H9 (cell line): ENCODE measurements at regions not wholly inside any gene's neighbourhood (a gene's known extent, or its start where the extent isn't known, plus 50 kb on each side); places are given as distances from the start of the nearest gene placed in this dataset.

Experiments
- DNase-seq: peaks from one replicate; pipeline ENCODE4 v3.0.0-alpha.2; 2017
- H2AFZ ChIP-seq: one replicate; pipeline ENCODE4 v1.6.1; 2013; ENCODE audit warnings: mild to moderate bottlenecking, low read length, control low read depth, moderate library complexity
- H2AK5ac ChIP-seq: 2 replicates; pipeline ENCODE4 v1.6.1; 2013; ENCODE audit warnings: low read length, control low read depth, mixed read lengths; ENCODE audit not compliant: insufficient read length
- H2BK120ac ChIP-seq: one replicate; pipeline ENCODE4 v1.6.1; 2013; ENCODE audit warnings: low read depth, mild to moderate bottlenecking, low read length, control low read depth, inconsistent platforms; ENCODE audit not compliant: poor library complexity, severe bottlenecking
- H2BK12ac ChIP-seq: 2 replicates; pipeline ENCODE4 v1.6.1; 2013; ENCODE audit warnings: low read length, control low read depth, mixed read lengths, low read depth; ENCODE audit not compliant: insufficient read length
- H2BK15ac ChIP-seq: 2 replicates; pipeline ENCODE4 v1.6.1; 2013; ENCODE audit warnings: low read depth, low read length, control low read depth
- H2BK20ac ChIP-seq: one replicate; pipeline ENCODE4 v1.6.1; 2013; ENCODE audit warnings: low read depth, mild to moderate bottlenecking, low read length, control low read depth, inconsistent platforms; ENCODE audit not compliant: poor library complexity, severe bottlenecking
- H2BK5ac ChIP-seq: 2 replicates; pipeline ENCODE4 v1.6.1; 2013; ENCODE audit warnings: low read length, control low read depth, mixed read lengths; ENCODE audit not compliant: insufficient read length
- H3K14ac ChIP-seq: 2 replicates; pipeline ENCODE4 v1.6.1; 2013; ENCODE audit warnings: low read length, control low read depth; ENCODE audit not compliant: insufficient read depth
- H3K18ac ChIP-seq: 2 replicates; pipeline ENCODE4 v1.6.1; 2013; ENCODE audit warnings: low read depth, mild to moderate bottlenecking, mixed read lengths, low read length, control low read depth; ENCODE audit not compliant: insufficient read length
- H3K23ac ChIP-seq: 2 replicates; pipeline ENCODE4 v1.6.1; 2013; ENCODE audit warnings: low read length, control low read depth, mixed read lengths, low read depth; ENCODE audit not compliant: insufficient read length
- H3K23me2 ChIP-seq: 2 replicates; pipeline ENCODE4 v1.6.1; 2013; ENCODE audit warnings: low read depth, mild to moderate bottlenecking, mixed read lengths, low read length, control low read depth; ENCODE audit not compliant: insufficient read length, poor library complexity, severe bottlenecking
- H3K27ac ChIP-seq: 2 replicates; pipeline ENCODE4 v1.5.1; 2013; ENCODE audit warnings: low read length, control low read depth, mixed read lengths, low read depth; ENCODE audit not compliant: insufficient read length
- H3K27me3 ChIP-seq: 2 replicates; pipeline ENCODE4 v1.6.1; 2013; ENCODE audit warnings: low read length, control low read depth, inconsistent platforms; ENCODE audit not compliant: insufficient read depth
- H3K4ac ChIP-seq: 2 replicates; pipeline ENCODE4 v1.6.1; 2013; ENCODE audit warnings: low read depth, mild to moderate bottlenecking, control low read depth, inconsistent platforms, low read length, moderate library complexity
- H3K4me1 ChIP-seq: 2 replicates; pipeline ENCODE4 v1.6.1; 2013; ENCODE audit warnings: low read length, control low read depth, inconsistent platforms; ENCODE audit not compliant: insufficient read depth
- H3K4me2 ChIP-seq: 2 replicates; pipeline ENCODE4 v1.6.1; 2013; ENCODE audit warnings: low read length, control low read depth, mixed read lengths; ENCODE audit not compliant: insufficient read length, insufficient read depth
- H3K56ac ChIP-seq: 2 replicates; pipeline ENCODE4 v1.6.1; 2013; ENCODE audit warnings: low read depth, mild to moderate bottlenecking, mixed read lengths, low read length, control low read depth; ENCODE audit not compliant: insufficient read length
- H3K79me1 ChIP-seq: 2 replicates; pipeline ENCODE4 v1.6.1; 2013; ENCODE audit warnings: low read depth, mild to moderate bottlenecking, moderate library complexity, low read length, control low read depth, inconsistent platforms; ENCODE audit not compliant: insufficient read depth, poor library complexity, severe bottlenecking
- H3K79me2 ChIP-seq: 2 replicates; pipeline ENCODE4 v1.6.1; 2013; ENCODE audit warnings: low read length, control low read depth, inconsistent platforms; ENCODE audit not compliant: insufficient read depth
- H3K9ac ChIP-seq: 2 replicates; pipeline ENCODE4 v1.6.1; 2013; ENCODE audit warnings: low read length, control low read depth, mixed read lengths; ENCODE audit not compliant: insufficient read length; ENCODE audit errors: extremely low read depth
- H3K9me3 ChIP-seq: one replicate; pipeline ENCODE4 v1.6.1; 2013; ENCODE audit warnings: low read depth, low read length, inconsistent platforms; ENCODE audit not compliant: control insufficient read depth
- H3T11ph ChIP-seq: one replicate; pipeline ENCODE4 v1.6.1; 2013; ENCODE audit warnings: mild to moderate bottlenecking, low read length, control low read depth, inconsistent platforms
- H4K20me1 ChIP-seq: one replicate; pipeline ENCODE4 v1.6.1; 2013; ENCODE audit not compliant: control insufficient read depth, insufficient read length, insufficient read depth
- H4K5ac ChIP-seq: 2 replicates; pipeline ENCODE4 v1.6.1; 2013; ENCODE audit warnings: low read depth, mild to moderate bottlenecking, mixed read lengths, low read length, control low read depth; ENCODE audit not compliant: insufficient read length
- H4K8ac ChIP-seq: replicated peaks from 2 replicates; pipeline ENCODE4 v1.6.1; 2013; ENCODE audit warnings: low read length, control low read depth, mixed read lengths, low read depth; ENCODE audit not compliant: insufficient read length
- H4K91ac ChIP-seq: 2 replicates; pipeline ENCODE4 v1.6.1; 2013; ENCODE audit warnings: low read depth, mild to moderate bottlenecking, moderate library complexity, mixed read lengths, low read length, control low read depth; ENCODE audit not compliant: insufficient read length
- H3K27ac Mint-ChIP-seq, 3 experiments: 2 replicates in 2 of 3; 3 replicates in 1 of 3; pipeline ENCODE4 v1.8.0; 2020 to 2021; ENCODE audit warnings: mixed read lengths in 3 of 3, mild to moderate bottlenecking in 1 of 3, moderate library complexity in 1 of 3
- H3K27me3 Mint-ChIP-seq: 2 replicates; pipeline ENCODE4 v1.8.0; 2021; ENCODE audit warnings: low read depth, mild to moderate bottlenecking, moderate library complexity, mixed read lengths
- H3K36me3 Mint-ChIP-seq, 3 experiments: 2 replicates in 2 of 3; 3 replicates in 1 of 3; pipeline ENCODE4 v1.8.0; 2020 to 2021; ENCODE audit warnings: low read depth in 3 of 3, mixed read lengths in 3 of 3; ENCODE audit not compliant: insufficient read depth in 1 of 3
- H3K4me1 Mint-ChIP-seq, 2 experiments: 2 replicates each; pipeline ENCODE4 v1.8.0; 2020; ENCODE audit warnings: mixed read lengths in 2 of 2
- H3K4me3 Mint-ChIP-seq, 2 experiments: 2 replicates in 1 of 2; 3 replicates in 1 of 2; pipeline ENCODE4 v1.8.0; 2020 to 2021; ENCODE audit warnings: mild to moderate bottlenecking in 2 of 2, mixed read lengths in 2 of 2, moderate library complexity in 1 of 2
- H3K9me3 Mint-ChIP-seq, 2 experiments: 2 replicates in 1 of 2; 3 replicates in 1 of 2; pipeline ENCODE4 v1.8.0; 2020; ENCODE audit warnings: mild to moderate bottlenecking in 2 of 2, mixed read lengths in 2 of 2, moderate library complexity in 1 of 2
- WGBS: extraction: QIAGEN DNeasy Blood & Tissue Kit; methylation state at CpG from one replicate; pipeline ENCODE4 v1.1.7; 2013; ENCODE audit warnings: missing lambda C conversion rate, low lambda C conversion rate, mixed read lengths; ENCODE audit not compliant: insufficient read length; ENCODE audit errors: extremely low coverage; 5-methylcytosine and 5-hydroxymethylcytosine counted together
- TF ChIP-seq, protein P1 (sequence below): fragments of 200-600 bp; sonication (generic); conservative IDR thresholded peaks from 3 replicates; pipeline ENCODE4 v1.8.0; 2021; ENCODE audit warnings: antibody characterized with exemption, mild to moderate bottlenecking

- Histone ChIP-seq H2BK15ac (no peak overlapping the region), H3K14ac (no peak overlapping the region), H3K23ac (no peak overlapping the region), H3K4ac (no peak overlapping the region), H3K79me1 (no peaks in the 10 kb centered on the region), H4K20me1 (no peaks in the 10 kb centered on the region), H2BK120ac (no peak overlapping the region), H2AFZ (peak overlapping the region; percentile 68), H3K9me3 (no peaks in the 10 kb centered on the region), H3K4me1 (no peaks in the 10 kb centered on the region; the same call in 1 of the 2 replicates), H2BK12ac (no peak overlapping the region), H3K9ac (peak overlapping the region; percentile 18), H3K27me3 (no peaks in the 10 kb centered on the region), H4K8ac (no peak overlapping the region), H2BK20ac (no peak overlapping the region), H4K5ac (no peak overlapping the region), H3K18ac (no peak overlapping the region), H3K23me2 (no peaks in the 10 kb centered on the region), H2AK5ac (no peak overlapping the region), H3K4me2 (no peak overlapping the region), H3K56ac (no peak overlapping the region), H4K91ac (no peak overlapping the region), H3T11ph (no peak overlapping the region), H3K79me2 (no peaks in the 10 kb centered on the region), H3K27ac (no peak overlapping the region), H2BK5ac (no peak overlapping the region)
- Mint-ChIP-seq H3K4me1 (peaks cover 7 to 8% of the 10 kb centered on the region in 2 experiments), H3K27me3 (no peaks in the 10 kb centered on the region; the same call in 1 of the 2 replicates), H3K36me3 (no peaks in the 10 kb centered on the region), H3K4me3 (no peak overlapping the region), H3K9me3 (no peaks in the 10 kb centered on the region), H3K27ac (peak overlapping the region in 2 of 3 experiments; percentile 9 to 10; a peak in 1 of 7 replicates)
- TF ChIP-seq, protein P1, sequence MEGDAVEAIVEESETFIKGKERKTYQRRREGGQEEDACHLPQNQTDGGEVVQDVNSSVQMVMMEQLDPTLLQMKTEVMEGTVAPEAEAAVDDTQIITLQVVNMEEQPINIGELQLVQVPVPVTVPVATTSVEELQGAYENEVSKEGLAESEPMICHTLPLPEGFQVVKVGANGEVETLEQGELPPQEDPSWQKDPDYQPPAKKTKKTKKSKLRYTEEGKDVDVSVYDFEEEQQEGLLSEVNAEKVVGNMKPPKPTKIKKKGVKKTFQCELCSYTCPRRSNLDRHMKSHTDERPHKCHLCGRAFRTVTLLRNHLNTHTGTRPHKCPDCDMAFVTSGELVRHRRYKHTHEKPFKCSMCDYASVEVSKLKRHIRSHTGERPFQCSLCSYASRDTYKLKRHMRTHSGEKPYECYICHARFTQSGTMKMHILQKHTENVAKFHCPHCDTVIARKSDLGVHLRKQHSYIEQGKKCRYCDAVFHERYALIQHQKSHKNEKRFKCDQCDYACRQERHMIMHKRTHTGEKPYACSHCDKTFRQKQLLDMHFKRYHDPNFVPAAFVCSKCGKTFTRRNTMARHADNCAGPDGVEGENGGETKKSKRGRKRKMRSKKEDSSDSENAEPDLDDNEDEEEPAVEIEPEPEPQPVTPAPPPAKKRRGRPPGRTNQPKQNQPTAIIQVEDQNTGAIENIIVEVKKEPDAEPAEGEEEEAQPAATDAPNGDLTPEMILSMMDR, result no peak
- DNase-seq, result no peak
- WGBS, result no CpG with 5 or more reads among the region's 9 CpGs
Measured at GRCh38 chr5:167602067-167602466, 689.4 kb upstream of the WWC1 start.
